22Rv1 (cell line): ENCODE measurements at regions not wholly inside any gene's neighbourhood (a gene's known extent, or its start where the extent isn't known, plus 50 kb on each side); places are given as distances from the start of the nearest gene placed in this dataset.

ENCODE experiments used
- ZFX ChIP-seq: fragments of 450-650 bp; IDR thresholded peaks from 2 replicates; pipeline ENCODE4 v1.6.1; 2017; ENCODE audit warnings: antibody characterized with exemption, borderline replicate concordance
- TF ChIP-seq, protein P1 (sequence below): fragments of 450-650 bp; IDR thresholded peaks from 2 replicates; pipeline ENCODE4 v1.5.1; 2017; ENCODE audit warnings: mild to moderate bottlenecking

DNA sequence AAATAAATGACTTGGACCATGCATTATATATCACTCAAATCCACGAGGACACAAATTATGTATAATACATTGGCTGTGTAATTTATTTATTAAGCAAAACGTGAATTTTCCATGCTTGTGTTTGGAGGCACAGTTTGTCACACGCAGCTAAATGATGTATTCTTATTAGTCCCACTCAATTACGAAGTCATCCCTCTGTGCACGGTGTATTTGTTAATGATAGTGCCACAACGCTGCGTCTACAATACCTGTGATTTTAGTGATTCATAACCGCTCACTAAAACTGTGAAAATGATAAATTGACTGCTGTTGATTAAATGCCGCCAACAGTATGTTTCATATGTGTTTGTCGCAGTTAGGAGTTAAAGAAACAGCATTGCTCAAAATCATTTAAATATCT is 358.3 kb downstream of the ZNF516 start:
- TF ChIP-seq, protein P1, sequence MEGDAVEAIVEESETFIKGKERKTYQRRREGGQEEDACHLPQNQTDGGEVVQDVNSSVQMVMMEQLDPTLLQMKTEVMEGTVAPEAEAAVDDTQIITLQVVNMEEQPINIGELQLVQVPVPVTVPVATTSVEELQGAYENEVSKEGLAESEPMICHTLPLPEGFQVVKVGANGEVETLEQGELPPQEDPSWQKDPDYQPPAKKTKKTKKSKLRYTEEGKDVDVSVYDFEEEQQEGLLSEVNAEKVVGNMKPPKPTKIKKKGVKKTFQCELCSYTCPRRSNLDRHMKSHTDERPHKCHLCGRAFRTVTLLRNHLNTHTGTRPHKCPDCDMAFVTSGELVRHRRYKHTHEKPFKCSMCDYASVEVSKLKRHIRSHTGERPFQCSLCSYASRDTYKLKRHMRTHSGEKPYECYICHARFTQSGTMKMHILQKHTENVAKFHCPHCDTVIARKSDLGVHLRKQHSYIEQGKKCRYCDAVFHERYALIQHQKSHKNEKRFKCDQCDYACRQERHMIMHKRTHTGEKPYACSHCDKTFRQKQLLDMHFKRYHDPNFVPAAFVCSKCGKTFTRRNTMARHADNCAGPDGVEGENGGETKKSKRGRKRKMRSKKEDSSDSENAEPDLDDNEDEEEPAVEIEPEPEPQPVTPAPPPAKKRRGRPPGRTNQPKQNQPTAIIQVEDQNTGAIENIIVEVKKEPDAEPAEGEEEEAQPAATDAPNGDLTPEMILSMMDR = no peak
- TF ChIP-seq ZFX = no peak
